HG02870 (cell line): ENCODE measurements at regions not wholly inside any gene's neighbourhood (a gene's known extent, or its start where the extent isn't known, plus 50 kb on each side); places are given as distances from the start of the nearest gene placed in this dataset.

ENCODE experiments used
- ATAC-seq: cut with Tn5 transposase; IDR thresholded peaks from one replicate; pipeline ENCODE4 v1.9.1; 2021; ENCODE audit warnings: mild to moderate bottlenecking, moderate library complexity; ENCODE audit not compliant: unreplicated experiment

DNA sequence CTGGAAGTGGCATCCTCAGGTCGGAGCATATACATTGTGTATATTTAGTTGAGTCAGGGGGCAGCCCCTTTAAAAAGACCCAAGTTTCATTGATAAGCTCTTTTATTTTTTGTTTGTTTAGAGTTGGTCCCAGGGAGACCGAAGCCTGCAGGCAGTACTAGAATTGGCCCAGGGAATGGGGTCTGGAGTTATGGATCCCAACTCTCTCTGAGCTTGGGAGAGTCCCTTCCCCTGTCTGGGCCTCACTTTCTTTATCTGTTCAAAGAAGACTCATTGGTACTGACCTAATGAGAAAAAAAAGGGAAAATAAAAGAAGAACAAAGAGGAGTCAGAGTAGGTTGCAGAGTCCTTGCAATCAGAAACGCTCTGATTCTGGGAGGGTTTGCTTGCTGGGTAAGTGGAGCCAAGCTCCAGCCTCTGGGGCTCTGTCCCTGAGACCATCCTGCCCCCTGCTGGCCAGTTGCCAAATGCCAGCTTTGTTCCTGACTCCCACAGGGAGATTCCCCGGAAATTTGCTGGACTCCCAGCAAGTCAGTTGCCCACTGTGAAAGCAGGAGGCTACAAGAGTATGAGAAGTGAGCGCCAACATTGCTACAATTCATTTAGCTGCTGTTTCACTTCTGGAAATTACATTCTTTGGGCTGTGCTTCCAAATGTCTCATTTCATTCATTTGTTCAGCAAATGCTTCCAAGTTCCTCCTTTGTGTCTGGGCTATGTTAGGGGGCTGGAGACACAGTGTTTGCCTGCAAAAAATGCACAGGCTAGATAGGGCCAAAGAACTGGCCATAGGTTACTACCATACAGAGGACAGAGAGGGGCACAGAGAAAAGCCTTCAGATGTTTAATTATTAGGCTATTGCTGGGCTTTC lies 156.2 kb downstream of the MELK start:
- ATAC-seq = no peak

DNA sequence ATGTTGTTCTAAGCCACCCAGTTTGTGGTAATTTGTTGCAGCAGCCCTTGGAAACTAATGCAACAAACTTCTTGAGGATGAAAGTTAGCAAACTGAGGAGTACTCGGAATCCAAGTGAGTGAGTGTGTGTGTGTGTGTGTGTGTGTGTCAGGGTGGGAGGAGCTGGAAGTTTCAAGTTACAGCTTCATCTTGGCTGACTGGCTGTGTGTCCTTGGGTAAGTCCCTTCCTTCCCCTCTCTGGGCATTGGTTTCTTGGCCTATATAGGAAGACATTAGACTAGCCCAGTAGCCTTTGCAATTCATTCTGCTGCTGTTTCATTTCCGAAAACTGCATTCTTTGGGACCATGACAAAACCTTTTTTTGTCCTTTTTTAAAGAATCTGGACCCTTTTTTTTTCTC lies 157.2 kb downstream of the MELK start:
- ATAC-seq = no peak

DNA sequence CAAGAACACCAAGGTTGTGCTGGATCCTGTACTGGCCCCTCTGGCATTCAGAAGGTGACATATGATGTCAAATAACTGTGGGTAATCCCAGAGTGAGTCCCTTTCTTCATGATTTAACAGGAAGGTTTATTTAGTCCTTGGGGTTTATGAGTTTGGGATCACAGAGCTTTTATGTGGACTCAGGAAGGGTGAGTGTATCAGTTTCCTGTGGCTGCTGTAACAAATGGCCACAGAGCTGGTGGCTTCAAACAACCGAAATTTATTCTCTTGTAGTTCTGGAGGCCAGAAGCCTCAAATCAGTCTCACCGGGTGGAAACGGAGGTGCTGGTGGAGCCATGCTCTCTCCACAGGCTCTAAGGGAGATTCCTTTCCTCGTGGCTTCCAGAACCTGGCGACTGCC lies 157.7 kb downstream of the MELK start:
- no peak for ATAC-seq

DNA sequence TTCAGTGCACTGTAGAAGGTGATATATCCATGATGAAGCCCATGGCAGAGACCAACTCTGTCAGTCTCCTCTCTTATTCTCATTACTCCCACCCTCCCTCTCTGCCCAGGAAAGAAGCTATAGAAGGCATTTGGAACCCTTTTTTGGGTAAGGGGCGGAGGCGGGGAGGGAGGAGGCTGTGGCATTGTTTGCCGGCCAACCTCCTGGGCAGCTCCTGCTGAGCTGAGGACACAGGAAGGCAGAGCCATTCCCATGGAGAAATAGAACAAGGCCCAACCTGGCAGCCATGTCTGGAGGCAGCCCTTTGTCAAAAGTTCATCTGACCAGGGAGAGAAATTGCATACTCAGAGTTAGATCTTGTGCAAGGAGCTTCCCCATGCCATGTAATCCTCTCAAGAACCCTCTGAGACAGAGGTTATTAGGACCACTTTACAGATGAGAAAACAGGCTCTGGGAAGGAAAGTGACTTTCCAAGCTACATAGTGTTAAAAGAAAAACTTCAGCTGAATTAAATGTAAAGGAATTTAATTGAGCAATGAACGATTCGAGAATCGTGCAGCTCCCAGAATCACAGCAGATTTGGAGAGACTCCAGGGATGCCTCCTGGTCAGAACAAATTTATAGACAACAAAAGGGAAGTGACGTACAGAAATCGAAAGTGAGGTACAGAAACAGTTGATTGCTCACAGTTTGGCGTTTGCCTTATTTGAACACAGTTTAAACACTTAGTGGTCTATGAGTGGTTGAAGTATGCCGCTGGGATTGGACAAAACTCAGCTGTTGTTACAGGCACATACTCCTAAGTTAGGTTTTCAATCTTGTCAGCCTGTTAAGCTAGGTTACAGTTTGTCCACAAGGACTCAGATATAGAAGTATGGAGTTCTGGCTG lies 158.6 kb downstream of the MELK start:
- no peak for ATAC-seq

DNA sequence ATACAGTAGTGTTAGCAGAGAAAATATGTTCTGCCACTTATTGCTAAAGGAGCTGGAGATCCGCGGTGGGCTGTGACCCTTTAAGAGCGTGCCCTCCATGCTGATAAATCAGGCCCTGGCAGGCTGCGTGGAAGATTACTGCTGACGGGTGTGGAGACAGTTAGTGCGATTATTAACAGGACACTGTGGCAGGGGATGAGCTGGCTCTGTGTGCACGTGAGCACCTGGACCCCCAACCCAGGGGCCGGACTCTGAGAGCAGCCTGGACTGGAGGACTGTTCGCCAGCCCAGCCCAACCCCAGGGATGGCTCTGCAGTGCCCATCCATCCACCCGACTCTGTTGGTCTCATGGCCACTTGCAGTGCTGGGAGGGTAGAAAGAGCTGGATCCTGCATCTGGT lies 162.0 kb downstream of the MELK start:
- no peak for ATAC-seq

DNA sequence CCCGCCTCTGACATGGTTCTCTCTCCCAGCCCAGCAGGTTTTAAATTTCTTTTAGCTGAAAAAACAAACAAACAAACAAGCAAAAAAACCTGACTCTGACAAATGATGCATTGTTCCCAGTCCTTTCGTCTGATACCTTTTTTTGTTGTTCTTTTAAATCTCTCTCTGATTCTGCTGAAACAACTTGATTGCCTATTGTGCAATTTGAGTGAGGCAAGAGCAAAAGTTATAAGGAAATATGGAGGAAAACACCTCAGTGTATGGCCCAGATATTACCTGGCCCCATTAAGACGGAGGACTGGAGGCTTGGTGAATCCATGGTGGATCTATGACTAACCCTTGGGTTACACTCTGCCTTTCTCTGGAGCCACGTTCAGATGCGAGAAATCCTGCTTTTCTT lies 164.0 kb downstream of the MELK start:
- no peak for ATAC-seq

- ATAC-seq = no peak
These were observed 165.8 kb downstream of the MELK start for GRCh38 chr9:36738318-36738976.

DNA sequence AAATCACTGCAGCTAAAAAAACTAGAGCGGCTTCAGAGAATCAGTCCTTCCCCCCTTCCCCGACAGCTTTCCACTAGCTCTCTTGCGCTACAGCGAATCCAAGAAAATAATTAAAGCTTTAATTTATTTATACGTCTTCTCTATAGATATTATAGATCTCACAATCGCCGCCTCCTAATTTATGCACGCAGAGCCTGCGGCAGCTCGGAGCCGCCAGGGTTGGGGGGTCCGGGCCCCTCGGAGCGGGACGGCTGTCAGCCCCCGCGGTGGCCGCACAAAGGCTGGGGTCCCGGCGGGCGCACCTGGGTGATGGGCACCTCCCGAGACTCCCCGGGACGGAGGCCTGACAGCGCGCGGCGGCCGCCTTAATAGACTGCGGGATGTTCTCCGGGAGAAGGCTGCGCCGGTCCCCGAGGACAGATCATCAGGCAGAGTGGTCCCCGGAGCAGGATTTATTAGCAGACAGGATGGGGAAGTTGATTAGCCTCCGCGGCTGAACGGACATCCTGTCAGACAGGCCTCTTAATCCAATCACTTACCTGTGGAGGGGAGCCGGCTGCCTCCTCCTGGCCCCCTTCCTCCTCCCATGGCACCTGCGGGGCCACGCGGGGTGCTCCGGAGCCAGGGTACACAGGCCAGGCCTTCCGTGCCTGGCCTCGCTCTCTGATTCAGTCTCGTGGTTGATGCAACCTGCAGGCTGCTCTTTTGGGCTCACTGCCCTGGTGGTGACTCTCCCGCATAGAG lies 166.8 kb downstream of the MELK start:
- ATAC-seq = no peak

GRCh38 chr9:36742264-36742663 lies 169.6 kb downstream of the MELK start:
- no peak for ATAC-seq

- no peak for ATAC-seq
These were observed 172.0 kb downstream of the MELK start for GRCh38 chr9:36744678-36745077.

DNA sequence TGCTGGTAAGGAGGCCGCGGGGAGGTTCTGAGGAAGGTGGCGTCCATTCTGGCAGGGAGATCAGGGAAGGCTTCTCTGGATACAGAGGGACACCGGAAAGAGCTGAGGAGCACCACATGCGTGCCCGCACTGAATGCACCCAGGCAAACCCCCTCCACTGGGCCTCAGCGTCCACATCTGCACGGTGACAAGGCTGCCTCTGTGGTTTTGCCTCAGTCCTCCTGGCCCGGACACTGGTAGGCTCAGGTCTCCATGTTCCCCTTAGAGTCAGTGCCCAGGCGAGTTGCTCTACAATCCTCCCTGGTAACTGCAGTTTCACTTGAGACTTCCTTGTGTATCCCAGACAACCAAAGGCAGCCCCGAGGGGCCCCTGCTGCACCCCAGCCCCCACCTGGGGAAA lies 173.3 kb downstream of the MELK start:
- no peak for ATAC-seq

DNA sequence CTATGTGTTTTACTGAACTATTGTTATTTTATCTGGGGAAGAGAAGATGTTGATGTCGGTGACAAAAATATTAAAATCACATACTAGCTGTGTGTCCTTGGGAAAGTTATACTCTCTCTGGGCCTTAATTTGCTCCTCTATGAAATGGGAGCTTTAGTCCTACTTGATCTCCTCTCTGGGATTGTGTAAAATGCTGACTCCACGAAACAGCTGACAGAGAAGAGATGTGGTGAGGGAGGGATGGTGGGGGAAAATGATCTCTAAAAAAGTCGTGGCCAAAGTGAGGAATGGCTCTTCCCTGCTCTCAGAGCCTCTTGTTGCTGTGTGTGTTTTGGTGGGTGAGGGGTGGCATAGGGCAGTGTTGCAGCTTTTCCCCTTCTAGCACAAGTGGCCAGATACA lies 173.7 kb downstream of the MELK start:
- ATAC-seq = no peak

DNA sequence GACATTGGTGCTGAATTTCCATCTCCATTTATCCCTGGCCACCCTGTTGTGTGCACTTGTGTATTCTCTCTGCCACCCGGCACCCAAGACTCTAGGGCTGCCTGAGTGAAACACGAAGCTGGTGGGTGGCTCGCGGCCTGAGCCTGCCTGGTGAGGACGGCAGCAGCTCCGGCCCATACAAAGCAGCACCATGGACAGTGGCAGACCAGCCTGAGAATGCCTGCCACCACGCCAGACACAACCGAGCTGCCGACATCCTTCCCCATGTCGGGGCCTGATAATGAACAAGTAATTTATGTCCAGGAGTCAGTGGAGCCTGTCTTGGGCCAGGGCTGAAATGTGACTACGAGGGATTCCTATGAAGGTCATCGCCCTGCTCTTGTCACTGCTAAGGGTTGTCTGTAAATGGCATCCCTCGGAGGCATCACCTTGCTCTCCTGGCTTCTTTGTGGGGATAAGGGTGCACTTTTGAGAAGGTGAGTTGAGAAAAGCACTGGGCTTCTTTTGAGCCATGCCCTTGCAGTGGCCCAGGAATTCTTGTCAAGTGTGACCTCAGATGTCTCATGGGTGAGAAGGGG lies 175.7 kb downstream of the MELK start:
- no peak for ATAC-seq

GRCh38 chr9:36749461-36749860 lies 176.8 kb downstream of the MELK start:
- no peak for ATAC-seq

DNA sequence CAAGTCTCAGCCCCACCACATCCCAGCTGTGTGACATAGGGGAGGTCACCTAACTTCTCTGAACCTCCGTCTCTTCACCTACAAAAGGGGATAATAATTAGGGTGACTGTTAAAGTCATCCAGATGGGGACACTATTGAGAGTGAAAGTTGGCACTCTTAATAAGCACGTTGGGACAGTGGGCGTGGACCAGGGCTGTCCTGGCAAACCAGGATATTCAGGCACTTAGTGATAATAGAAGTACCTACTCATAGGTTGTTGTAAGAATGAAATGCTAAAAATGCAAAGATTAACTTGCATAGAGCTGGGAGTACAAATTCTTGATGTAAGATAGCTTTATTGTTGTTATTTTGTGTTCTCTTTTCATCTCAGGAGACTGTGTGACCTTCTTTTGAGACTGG lies 177.9 kb downstream of the MELK start:
- ATAC-seq = no peak

DNA sequence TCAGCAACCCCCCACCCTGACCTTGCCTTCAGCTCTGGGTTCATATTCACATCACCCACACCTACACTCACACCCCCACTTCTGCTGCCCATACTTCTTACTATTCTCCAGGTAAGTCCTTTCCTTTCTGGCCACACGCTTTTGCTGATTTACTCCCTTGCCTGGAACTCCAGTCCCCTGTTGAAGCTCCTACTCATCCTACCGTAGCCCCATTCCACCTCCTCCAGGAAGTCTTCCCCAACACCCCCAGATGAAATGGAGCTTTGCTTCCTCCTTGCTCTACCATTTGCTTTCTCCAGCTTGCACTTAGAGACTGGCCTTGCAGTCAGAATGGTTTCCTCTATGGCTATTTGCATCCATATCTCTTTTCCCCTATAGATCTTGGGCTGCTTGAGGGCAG lies 182.3 kb downstream of the MELK start:
- no peak for ATAC-seq

DNA sequence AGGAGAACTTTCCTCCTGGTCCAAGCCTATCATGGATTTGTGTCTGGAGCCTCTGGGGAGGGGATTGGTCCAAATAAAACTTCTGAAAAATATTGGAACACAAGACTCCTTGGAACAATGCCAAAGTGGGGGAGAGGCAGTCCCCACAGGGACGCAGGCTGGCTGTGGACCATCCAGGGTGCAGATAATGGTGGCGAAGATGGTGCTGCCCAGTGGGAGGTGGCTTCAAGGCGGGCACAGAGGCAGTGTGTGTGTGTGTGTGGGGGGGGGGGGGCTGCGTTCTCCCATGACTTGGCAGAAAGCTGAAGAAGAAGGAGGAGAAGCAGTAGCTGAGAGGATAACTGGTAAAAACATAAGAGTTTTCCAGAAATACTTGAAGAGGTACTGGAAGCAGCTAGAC lies 186.4 kb downstream of the MELK start:
- ATAC-seq = no peak

DNA sequence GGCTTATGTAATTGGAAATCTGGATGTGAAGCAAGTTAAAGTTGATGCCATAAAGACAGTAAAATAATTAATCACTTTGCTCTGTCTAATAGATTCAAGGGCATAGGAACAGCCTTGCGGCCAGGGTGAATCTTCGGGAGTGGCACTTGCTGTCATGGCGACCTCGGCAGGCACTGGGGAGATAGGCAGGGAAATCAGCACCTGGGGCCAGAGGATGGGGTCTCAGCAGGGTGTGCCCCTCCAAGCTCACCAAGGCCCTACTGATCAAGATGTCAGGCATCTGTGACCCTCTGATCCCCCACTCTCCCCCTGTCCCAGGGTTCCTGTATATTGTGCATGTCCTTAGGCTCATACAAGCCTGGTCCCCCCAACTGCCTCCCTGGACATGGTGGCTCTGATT lies 187.3 kb downstream of the MELK start:
- ATAC-seq = no peak

GRCh38 chr9:36760667-36761420 lies 188.1 kb downstream of the MELK start:
- no peak for ATAC-seq

DNA sequence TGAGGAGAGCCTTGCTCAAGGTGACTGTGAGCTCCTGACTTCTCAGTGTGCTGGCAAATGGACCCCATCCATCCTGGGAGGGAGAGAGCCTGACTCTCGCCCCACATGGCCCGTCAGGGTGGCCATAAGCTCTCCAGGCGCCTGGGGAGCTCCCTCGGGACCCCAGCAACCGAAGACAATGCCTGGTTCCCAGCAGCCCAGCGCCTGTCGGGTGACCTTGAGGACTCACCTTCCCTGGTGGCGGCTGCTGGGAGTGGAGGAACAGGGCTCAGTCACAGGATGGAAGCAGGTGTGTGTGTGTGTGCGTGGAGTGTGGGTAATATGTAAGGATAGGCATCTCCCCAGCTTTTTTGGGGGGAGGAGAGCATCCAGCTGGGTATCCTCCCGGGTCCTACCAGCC lies 190.3 kb downstream of the MELK start:
- no peak for ATAC-seq
